ENCODE measurements at regions not wholly inside any gene's neighbourhood (a gene's known extent, or its start where the extent isn't known, plus 50 kb on each side); places are given as distances from the start of the nearest gene placed in this dataset.

DNA sequence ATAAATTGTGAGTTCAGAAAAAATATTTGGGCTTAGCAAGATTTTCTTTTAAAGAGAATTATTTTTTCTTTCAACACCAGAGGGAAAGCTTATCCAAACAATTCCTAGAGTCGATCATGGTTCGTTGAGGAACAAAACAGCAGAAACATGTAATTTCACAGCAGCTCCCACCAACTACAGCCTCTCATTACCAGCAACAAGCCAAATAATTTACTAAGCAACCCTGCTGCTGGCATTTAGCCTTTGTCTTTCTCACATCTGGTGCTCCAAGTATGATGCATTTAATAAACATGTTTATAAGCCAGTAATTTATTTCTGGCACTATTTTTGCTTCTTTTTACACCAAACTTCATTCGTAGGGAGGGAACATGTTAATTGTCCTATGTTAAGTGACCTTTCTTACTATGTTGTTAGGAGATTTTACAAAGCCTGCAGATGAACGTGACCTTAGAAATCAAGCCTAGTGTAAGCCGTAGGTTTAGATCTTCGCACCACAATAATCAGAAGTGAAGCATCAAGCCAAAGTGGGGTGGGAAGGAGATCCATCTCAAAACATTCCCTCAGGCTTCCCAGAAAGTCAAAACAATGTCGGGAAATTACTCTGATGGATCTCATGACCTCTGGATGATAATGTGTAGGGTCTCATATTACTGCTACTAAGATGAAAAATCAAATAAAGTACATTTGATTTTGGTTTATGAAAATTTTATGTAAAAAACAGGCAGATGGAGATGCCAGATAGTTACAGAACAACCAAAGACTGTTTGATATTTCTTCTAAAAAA is 128.4 kb downstream of the RPAP3 start:
- no peaks in the 10 kb centered on the region for H3K36me3 ChIP-seq
- H3K4me3 ChIP-seq = no peak overlapping the region
- DNase-seq (ENCODE audit: low read depth in 1 of 2, low spot score in 2 of 2) = no peak
- H3K4me1 ChIP-seq (replicated peaks) = no peaks in the 10 kb centered on the region
- no peaks in the 10 kb centered on the region; the same call in 1 of the 2 replicates for H3K27me3 ChIP-seq (replicated peaks)
- H3K9me3 ChIP-seq (replicated peaks) = no peaks in the 10 kb centered on the region
- H3K27ac ChIP-seq = no peak overlapping the region

DNA sequence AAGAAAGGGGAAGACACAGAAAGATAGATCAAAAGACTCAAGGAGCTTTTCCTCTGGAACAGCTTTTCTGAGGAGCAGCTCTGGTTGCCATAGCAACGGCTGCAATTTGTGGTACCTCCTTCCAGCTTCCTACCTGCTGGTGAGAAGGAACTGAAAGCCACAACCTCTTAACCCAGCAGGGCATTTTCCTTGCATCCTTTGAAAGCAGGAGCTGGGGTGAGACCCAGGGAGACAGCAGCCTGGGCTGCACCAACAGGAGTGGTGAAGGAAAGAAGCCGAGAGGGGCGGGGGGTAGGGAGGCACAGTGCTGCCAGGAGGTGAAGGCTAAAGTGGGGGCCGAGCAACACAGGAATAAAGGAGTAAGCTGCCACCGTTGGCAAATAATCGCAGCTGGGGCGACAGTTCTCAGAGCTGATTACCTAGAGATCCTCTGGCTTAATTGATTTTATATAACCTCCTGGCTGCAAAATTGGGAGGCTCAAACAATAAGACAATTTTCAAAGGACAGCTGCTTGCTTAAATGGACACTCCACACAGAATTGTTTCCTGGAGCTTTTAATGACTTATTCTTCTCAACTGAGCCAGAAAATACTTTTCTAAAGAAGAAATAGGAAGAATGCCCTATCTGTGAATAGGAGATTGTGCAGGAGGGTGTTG is 129.4 kb downstream of the RPAP3 start:
- Histone ChIP-seq H3K4me1 (replicated peaks) (no peaks in the 10 kb centered on the region), H3K9me3 (replicated peaks) (no peaks in the 10 kb centered on the region), H3K36me3 (no peaks in the 10 kb centered on the region), H3K4me3 (no peak overlapping the region), H3K27ac (no peak overlapping the region), H3K27me3 (replicated peaks) (no peaks in the 10 kb centered on the region; the same call in 1 of the 2 replicates)
- no peak for DNase-seq (ENCODE audit: low read depth in 1 of 2, low spot score in 2 of 2)

DNA sequence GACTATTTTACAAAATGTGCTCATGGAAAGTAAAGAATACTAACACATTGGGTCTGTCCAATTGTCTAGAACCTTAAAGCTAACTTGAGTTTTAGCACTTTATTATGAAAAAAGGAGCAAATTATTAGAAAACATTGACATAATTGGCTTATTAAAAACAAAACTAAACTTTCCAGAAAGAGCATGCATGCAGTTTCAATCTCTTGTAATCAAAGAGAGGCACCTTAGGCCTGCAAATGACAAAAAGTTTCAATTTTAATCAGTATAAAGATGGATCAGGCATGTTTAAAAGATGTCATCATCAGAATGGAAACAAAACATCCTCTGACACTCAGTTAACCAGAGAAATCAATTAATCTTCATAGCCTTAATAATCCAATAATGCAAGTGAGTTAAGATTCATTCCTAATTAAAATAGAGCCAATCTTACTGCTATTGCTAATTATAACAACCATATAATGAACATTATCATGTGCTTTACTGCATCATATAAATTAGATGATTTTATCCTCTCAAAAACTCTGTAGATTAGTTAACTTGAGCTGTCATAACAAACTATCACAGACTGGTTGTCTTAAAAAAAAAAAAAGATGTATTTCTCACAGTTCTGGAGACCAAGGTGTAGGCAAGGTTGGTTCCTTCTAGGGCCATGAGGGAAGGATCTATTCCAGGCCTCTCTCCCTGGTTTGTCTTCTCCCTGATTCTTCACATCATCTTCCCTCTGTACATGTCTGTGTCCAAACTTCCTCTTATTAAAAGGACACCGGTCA is 131.4 kb downstream of the RPAP3 start:
- H3K4me3 ChIP-seq = no peak overlapping the region
- no peak overlapping the region for H3K27ac ChIP-seq
- H3K9me3 ChIP-seq (replicated peaks) = no peaks in the 10 kb centered on the region
- no peaks in the 10 kb centered on the region; the same call in 1 of the 2 replicates for H3K27me3 ChIP-seq (replicated peaks)
- H3K4me1 ChIP-seq (replicated peaks) = no peaks in the 10 kb centered on the region
- no peak for DNase-seq (ENCODE audit: low read depth in 1 of 2, low spot score in 2 of 2)
- H3K36me3 ChIP-seq = no peaks in the 10 kb centered on the region

DNA sequence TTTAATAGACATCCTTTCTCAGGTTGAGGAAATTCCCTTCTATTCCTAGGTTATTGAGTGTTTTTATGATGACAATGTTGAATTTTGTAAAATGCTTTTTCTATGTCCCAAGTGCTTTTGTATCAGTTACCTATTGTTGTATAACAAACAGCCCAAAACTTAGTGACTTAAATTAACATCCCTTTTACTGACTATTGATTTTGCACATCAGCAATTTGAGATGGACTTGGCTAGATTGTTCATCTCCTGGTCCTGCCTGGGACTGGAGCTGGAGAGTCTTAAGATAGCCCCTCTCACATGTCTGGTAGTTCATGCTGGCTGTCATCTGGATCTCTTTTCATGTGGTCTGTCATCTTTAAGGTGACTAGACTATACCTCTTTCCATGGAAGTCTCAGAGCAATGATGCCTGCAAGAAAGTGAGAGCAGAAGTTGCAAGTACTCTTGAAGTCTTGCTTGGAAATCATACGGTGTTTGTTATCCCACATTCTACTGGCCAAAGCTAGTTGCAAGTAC is 132.6 kb downstream of the RPAP3 start:
- no peaks in the 10 kb centered on the region for H3K9me3 ChIP-seq (replicated peaks)
- no peak for DNase-seq (ENCODE audit: low read depth in 1 of 2, low spot score in 2 of 2)
- H3K4me1 ChIP-seq (replicated peaks) = no peaks in the 10 kb centered on the region
- H3K4me3 ChIP-seq = no peak overlapping the region
- no peaks in the 10 kb centered on the region; the same call in 1 of the 2 replicates for H3K27me3 ChIP-seq (replicated peaks)
- H3K27ac ChIP-seq = no peak overlapping the region
- H3K36me3 ChIP-seq = no peaks in the 10 kb centered on the region

DNA sequence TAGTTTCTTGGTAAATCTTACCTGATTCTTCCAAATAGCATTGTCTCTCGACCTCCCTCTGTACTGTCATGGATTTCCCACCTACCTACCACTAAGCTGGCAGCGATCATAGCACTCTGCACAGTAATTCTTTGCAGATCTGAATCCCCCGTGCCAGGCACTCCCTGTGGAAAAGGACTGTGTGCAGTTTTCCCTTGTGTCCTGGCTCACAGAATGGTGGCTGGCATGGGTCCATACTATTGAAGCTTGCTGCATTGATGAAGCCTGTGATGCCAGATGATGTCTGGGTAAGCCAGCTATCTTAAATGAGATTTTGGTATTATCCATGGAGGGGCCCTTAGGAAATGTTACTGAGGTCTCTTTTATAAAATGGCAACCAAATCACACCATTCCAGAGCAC is 135.7 kb downstream of the RPAP3 start:
- DNase-seq (ENCODE audit: low read depth in 1 of 2, low spot score in 2 of 2) = no peak
- Histone ChIP-seq H3K27ac (no peak overlapping the region), H3K36me3 (no peaks in the 10 kb centered on the region), H3K4me3 (no peak overlapping the region), H3K9me3 (replicated peaks) (no peaks in the 10 kb centered on the region), H3K4me1 (replicated peaks) (no peaks in the 10 kb centered on the region), H3K27me3 (replicated peaks) (no peaks in the 10 kb centered on the region)

DNA sequence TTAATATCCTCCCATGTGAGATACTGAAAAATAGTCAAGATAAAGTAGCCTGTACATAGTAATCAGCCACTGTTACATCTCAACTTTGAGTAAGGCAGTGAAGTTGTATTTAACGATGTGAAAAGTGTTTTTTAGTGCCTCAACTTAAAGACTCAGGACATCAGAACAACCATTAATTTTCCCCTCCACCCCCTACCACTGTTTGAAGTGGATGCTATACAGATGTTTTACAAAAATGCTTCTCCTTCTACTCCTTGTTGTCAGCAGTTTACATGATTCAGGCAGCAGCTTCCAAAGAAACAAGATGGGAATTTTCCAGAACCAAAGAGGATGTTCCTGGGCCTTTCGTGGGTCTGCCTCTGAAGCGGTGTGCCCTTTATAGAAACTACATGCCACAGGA is 143.6 kb downstream of the RPAP3 start:
- no peaks in the 10 kb centered on the region for H3K9me3 ChIP-seq (replicated peaks)
- no peaks in the 10 kb centered on the region; the same call in none of the 2 replicates for H3K27me3 ChIP-seq (replicated peaks)
- no peak for DNase-seq (ENCODE audit: low read depth in 1 of 2, low spot score in 2 of 2)

DNA sequence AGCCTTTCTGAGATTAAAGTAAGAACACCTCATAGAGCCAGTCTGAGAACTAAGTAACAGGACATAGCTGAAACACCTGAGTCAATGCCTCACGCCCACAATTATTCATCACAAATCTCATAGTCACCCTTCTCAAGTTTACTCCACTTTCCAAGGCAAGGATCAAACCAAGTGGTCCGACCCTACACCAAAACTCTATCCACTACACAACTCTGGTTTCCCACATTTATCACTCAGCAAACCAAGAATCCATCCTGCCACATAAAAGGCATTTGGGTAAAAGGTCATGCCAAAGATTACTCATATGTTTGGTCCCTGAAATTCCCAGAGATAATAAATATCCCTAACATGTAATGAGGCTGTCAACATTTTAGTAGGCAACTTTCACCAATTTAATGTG is 144.1 kb downstream of the RPAP3 start:
- no peaks in the 10 kb centered on the region for H3K9me3 ChIP-seq (replicated peaks)
- no peaks in the 10 kb centered on the region; the same call in none of the 2 replicates for H3K27me3 ChIP-seq (replicated peaks)
- no peaks in the 10 kb centered on the region for H3K4me1 ChIP-seq (replicated peaks)
- DNase-seq (ENCODE audit: low read depth in 1 of 2, low spot score in 2 of 2) = no peak
- H3K36me3 ChIP-seq = no peaks in the 10 kb centered on the region
- no peak overlapping the region for H3K27ac ChIP-seq
- H3K4me3 ChIP-seq = no peak overlapping the region

More for the DNA sequence above, 143.6 kb downstream of the RPAP3 start:
- Histone ChIP-seq H3K4me3 (no peak overlapping the region), H3K36me3 (no peaks in the 10 kb centered on the region), H3K4me1 (replicated peaks) (no peaks in the 10 kb centered on the region), H3K27ac (no peak overlapping the region)

DNA sequence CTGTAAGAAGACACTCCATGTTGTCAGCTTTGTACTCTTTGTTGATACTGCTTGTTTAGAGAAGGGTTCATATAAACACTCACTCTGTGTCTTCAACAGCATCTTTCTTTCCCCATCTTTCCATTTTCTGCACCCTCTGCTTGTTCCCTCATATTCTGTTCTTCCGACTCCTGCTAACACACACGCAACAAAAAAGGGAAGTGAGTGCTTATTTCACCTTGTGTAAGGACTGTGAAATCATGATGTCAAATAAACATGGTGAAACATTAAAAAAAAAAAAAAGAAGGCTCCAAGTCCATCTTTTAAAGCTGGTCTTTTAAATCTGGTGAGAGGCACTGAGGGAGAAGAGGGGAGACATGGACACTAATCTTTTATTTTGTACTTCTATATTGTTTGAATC is 145.4 kb downstream of the RPAP3 start:
- Histone ChIP-seq H3K9me3 (replicated peaks) (no peaks in the 10 kb centered on the region), H3K27ac (no peak overlapping the region), H3K4me1 (replicated peaks) (no peaks in the 10 kb centered on the region), H3K4me3 (no peak overlapping the region), H3K36me3 (no peaks in the 10 kb centered on the region), H3K27me3 (replicated peaks) (no peaks in the 10 kb centered on the region; the same call in none of the 2 replicates)
- DNase-seq (ENCODE audit: low read depth in 1 of 2, low spot score in 2 of 2) = no peak

DNA sequence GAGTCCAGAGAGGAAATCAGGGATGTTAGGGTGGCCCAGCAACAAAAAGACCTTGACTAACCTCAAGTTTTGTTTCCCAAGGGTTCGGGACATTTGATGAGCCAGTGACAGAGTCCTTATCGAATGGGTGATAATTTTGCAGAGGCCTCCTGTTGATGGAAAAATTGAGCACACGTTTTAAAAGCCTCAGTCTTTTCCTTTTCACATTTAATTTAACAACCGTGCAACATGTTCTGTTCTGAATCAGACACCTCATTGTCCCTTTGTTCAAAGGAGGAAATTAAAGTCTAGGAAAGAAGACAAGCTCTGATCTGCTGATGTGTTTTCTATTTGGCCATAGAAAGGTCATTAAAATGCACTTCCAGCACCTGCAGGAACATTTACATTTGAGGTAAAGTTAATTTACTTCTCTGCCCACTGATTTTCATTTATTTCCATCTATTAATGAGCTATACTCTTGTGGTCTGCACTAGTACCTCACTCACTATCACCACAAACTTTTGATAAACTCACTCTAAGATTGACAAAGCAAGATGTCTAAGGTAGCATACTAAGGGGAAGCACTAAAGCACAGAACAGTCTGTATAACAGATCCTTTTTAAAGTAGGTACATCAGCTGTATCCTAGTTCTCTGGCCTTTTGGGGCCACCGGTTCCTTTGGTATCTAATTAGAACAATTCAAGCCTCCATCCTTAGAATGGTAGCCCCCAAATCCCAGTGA is 147.0 kb downstream of the RPAP3 start:
- no peaks in the 10 kb centered on the region for H3K36me3 ChIP-seq
- H3K27me3 ChIP-seq (replicated peaks) = no peaks in the 10 kb centered on the region; the same call in none of the 2 replicates
- no peak overlapping the region for H3K4me3 ChIP-seq
- H3K4me1 ChIP-seq (replicated peaks) = no peaks in the 10 kb centered on the region
- H3K9me3 ChIP-seq (replicated peaks) = no peaks in the 10 kb centered on the region
- no peak overlapping the region for H3K27ac ChIP-seq
- DNase-seq (ENCODE audit: low read depth in 1 of 2, low spot score in 2 of 2) = no peak

DNA sequence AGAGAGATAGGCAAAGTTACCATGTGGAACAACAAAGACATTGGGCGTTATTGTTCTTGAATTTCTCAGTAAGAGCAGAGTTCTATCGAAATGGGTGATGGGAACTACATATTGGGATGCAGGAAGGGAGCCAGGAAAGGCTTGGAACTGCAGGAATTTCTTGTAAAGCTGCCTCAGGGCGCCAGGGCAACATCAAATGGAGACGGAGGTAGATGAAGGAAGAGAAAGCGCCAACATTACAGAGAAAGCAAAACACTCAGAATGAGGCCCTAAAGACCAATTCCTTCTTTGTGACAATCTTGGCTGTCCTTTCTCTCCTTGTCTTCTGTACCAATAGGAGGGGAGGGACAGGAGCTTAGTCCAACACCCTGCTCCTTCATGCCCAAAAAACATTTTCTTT is 148.4 kb downstream of the RPAP3 start:
- no peak for DNase-seq (ENCODE audit: low read depth in 1 of 2, low spot score in 2 of 2)
- Histone ChIP-seq H3K27ac (no peak overlapping the region), H3K4me3 (no peak overlapping the region), H3K27me3 (replicated peaks) (no peaks in the 10 kb centered on the region; the same call in none of the 2 replicates), H3K4me1 (replicated peaks) (no peaks in the 10 kb centered on the region), H3K9me3 (replicated peaks) (no peaks in the 10 kb centered on the region), H3K36me3 (no peaks in the 10 kb centered on the region)

DNA sequence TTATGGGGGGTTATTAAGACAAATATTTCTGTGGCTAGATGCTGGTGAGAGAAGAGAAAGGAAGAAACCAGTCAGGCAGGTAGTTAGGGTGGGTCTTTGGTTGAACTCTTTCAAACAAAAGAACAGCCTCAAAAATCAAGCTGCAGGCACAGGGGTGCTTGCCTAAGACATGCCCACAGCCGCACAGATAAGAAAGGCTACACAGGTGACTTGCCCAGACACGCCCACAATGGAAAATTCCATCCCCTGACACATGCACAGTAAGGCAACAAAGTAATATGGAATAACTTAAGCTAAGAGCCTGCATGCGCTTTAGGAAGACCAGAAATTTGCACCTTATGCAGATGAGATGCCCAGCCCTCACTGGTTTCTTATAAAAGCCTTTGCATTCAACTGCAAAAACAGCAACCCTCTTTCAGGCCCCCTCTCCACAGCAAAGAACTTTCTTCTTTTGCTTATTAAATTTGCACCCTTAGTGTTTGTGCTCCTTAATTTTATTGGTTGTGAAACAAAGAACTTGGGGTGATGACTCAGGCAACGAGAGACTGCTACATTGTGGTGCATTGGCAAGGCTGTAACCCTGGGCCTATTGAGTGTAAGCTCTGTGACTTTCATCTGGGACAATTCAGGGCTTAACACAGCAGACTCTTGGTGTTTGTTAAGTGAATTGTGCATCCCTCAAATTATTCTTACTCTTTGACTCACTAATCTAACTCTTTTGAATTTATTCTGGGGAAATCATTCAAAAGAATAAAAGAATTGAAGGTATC is 149.4 kb downstream of the RPAP3 start:
- DNase-seq (ENCODE audit: low read depth in 1 of 2, low spot score in 2 of 2) = no peak
- Histone ChIP-seq H3K27ac (no peak overlapping the region), H3K36me3 (no peaks in the 10 kb centered on the region), H3K27me3 (replicated peaks) (no peaks in the 10 kb centered on the region; the same call in none of the 2 replicates), H3K4me1 (replicated peaks) (no peaks in the 10 kb centered on the region), H3K9me3 (replicated peaks) (no peaks in the 10 kb centered on the region), H3K4me3 (no peak overlapping the region)

DNA sequence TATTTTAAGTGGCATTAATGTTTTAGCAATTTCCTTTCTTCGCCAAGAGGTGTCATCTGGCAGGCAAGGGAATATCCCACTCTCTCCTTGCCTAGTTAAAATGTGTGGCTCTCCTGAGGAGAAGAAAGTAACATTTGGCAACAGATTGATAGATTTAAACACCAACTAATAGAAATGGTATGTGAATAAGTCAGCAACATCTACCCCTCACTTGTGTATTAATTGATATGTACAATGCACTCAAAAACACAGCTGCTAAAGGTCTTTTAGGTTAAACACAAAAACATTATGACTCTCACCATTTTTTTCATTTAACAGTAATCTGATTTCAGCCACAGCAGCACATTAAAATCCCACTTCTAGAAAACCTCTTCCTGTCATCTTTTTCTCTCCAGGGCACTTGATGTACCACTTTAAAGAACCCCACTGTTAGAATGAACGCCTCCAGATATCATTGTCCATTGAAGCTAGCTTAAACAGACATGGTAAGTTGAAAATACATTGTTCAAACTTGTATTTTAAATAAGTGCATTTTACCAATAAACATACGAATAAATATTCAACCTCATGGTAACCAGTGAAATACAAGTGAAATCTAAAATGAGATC is 151.7 kb downstream of the RPAP3 start:
- no peaks in the 10 kb centered on the region for H3K36me3 ChIP-seq
- no peak overlapping the region for H3K4me3 ChIP-seq
- H3K4me1 ChIP-seq (replicated peaks) = no peaks in the 10 kb centered on the region
- H3K27me3 ChIP-seq (replicated peaks) = no peaks in the 10 kb centered on the region; the same call in none of the 2 replicates
- no peaks in the 10 kb centered on the region for H3K9me3 ChIP-seq (replicated peaks)
- H3K27ac ChIP-seq = no peak overlapping the region
- DNase-seq (ENCODE audit: low read depth in 1 of 2, low spot score in 2 of 2) = no peak

All from SJSA1 (cell line).